DND-41 (cell line): ENCODE measurements at regions not wholly inside any gene's neighbourhood (a gene's known extent, or its start where the extent isn't known, plus 50 kb on each side); places are given as distances from the start of the nearest gene placed in this dataset.

Experiments used
- CTCF ChIP-seq: IDR thresholded peaks from 2 replicates; pipeline ENCODE4 v1.5.1; 2012; ENCODE audit warnings: borderline replicate concordance, low read length, moderate library complexity, mild to moderate bottlenecking; ENCODE audit not compliant: poor library complexity, severe bottlenecking; ENCODE audit errors: extremely low read depth
- EZH2 ChIP-seq: IDR thresholded peaks from 3 replicates; pipeline ENCODE4 v1.6.1; 2012; ENCODE audit warnings: borderline replicate concordance, low read depth, mild to moderate bottlenecking, moderate library complexity, low read length, inconsistent platforms; ENCODE audit not compliant: severe bottlenecking

GRCh38 chr9:129427149-129427548 lies 193.8 kb downstream of the C9orf50 start:
- no peak for TF ChIP-seq EZH2
- no peak for TF ChIP-seq CTCF
